H9 (cell line): ENCODE measurements at regions not wholly inside any gene's neighbourhood (a gene's known extent, or its start where the extent isn't known, plus 50 kb on each side); places are given as distances from the start of the nearest gene placed in this dataset.

ENCODE experiments used
- DNase-seq: peaks from one replicate; pipeline ENCODE4 v3.0.0-alpha.2; 2017
- H2AFZ ChIP-seq: one replicate; pipeline ENCODE4 v1.6.1; 2013; ENCODE audit warnings: mild to moderate bottlenecking, low read length, control low read depth, moderate library complexity
- H2AK5ac ChIP-seq: 2 replicates; pipeline ENCODE4 v1.6.1; 2013; ENCODE audit warnings: low read length, control low read depth, mixed read lengths; ENCODE audit not compliant: insufficient read length
- H2BK120ac ChIP-seq: one replicate; pipeline ENCODE4 v1.6.1; 2013; ENCODE audit warnings: low read depth, mild to moderate bottlenecking, low read length, control low read depth, inconsistent platforms; ENCODE audit not compliant: poor library complexity, severe bottlenecking
- H2BK12ac ChIP-seq: 2 replicates; pipeline ENCODE4 v1.6.1; 2013; ENCODE audit warnings: low read length, control low read depth, mixed read lengths, low read depth; ENCODE audit not compliant: insufficient read length
- H2BK15ac ChIP-seq: 2 replicates; pipeline ENCODE4 v1.6.1; 2013; ENCODE audit warnings: low read depth, low read length, control low read depth
- H2BK20ac ChIP-seq: one replicate; pipeline ENCODE4 v1.6.1; 2013; ENCODE audit warnings: low read depth, mild to moderate bottlenecking, low read length, control low read depth, inconsistent platforms; ENCODE audit not compliant: poor library complexity, severe bottlenecking
- H2BK5ac ChIP-seq: 2 replicates; pipeline ENCODE4 v1.6.1; 2013; ENCODE audit warnings: low read length, control low read depth, mixed read lengths; ENCODE audit not compliant: insufficient read length
- H3K14ac ChIP-seq: 2 replicates; pipeline ENCODE4 v1.6.1; 2013; ENCODE audit warnings: low read length, control low read depth; ENCODE audit not compliant: insufficient read depth
- H3K18ac ChIP-seq: 2 replicates; pipeline ENCODE4 v1.6.1; 2013; ENCODE audit warnings: low read depth, mild to moderate bottlenecking, mixed read lengths, low read length, control low read depth; ENCODE audit not compliant: insufficient read length
- H3K23ac ChIP-seq: 2 replicates; pipeline ENCODE4 v1.6.1; 2013; ENCODE audit warnings: low read length, control low read depth, mixed read lengths, low read depth; ENCODE audit not compliant: insufficient read length
- H3K23me2 ChIP-seq: 2 replicates; pipeline ENCODE4 v1.6.1; 2013; ENCODE audit warnings: low read depth, mild to moderate bottlenecking, mixed read lengths, low read length, control low read depth; ENCODE audit not compliant: insufficient read length, poor library complexity, severe bottlenecking
- H3K27ac ChIP-seq: 2 replicates; pipeline ENCODE4 v1.5.1; 2013; ENCODE audit warnings: low read length, control low read depth, mixed read lengths, low read depth; ENCODE audit not compliant: insufficient read length
- H3K27me3 ChIP-seq: 2 replicates; pipeline ENCODE4 v1.6.1; 2013; ENCODE audit warnings: low read length, control low read depth, inconsistent platforms; ENCODE audit not compliant: insufficient read depth
- H3K4ac ChIP-seq: 2 replicates; pipeline ENCODE4 v1.6.1; 2013; ENCODE audit warnings: low read depth, mild to moderate bottlenecking, control low read depth, inconsistent platforms, low read length, moderate library complexity
- H3K4me1 ChIP-seq: 2 replicates; pipeline ENCODE4 v1.6.1; 2013; ENCODE audit warnings: low read length, control low read depth, inconsistent platforms; ENCODE audit not compliant: insufficient read depth
- H3K4me2 ChIP-seq: 2 replicates; pipeline ENCODE4 v1.6.1; 2013; ENCODE audit warnings: low read length, control low read depth, mixed read lengths; ENCODE audit not compliant: insufficient read length, insufficient read depth
- H3K56ac ChIP-seq: 2 replicates; pipeline ENCODE4 v1.6.1; 2013; ENCODE audit warnings: low read depth, mild to moderate bottlenecking, mixed read lengths, low read length, control low read depth; ENCODE audit not compliant: insufficient read length
- H3K79me1 ChIP-seq: 2 replicates; pipeline ENCODE4 v1.6.1; 2013; ENCODE audit warnings: low read depth, mild to moderate bottlenecking, moderate library complexity, low read length, control low read depth, inconsistent platforms; ENCODE audit not compliant: insufficient read depth, poor library complexity, severe bottlenecking
- H3K79me2 ChIP-seq: 2 replicates; pipeline ENCODE4 v1.6.1; 2013; ENCODE audit warnings: low read length, control low read depth, inconsistent platforms; ENCODE audit not compliant: insufficient read depth
- H3K9ac ChIP-seq: 2 replicates; pipeline ENCODE4 v1.6.1; 2013; ENCODE audit warnings: low read length, control low read depth, mixed read lengths; ENCODE audit not compliant: insufficient read length; ENCODE audit errors: extremely low read depth
- H3K9me3 ChIP-seq: one replicate; pipeline ENCODE4 v1.6.1; 2013; ENCODE audit warnings: low read depth, low read length, inconsistent platforms; ENCODE audit not compliant: control insufficient read depth
- H3T11ph ChIP-seq: one replicate; pipeline ENCODE4 v1.6.1; 2013; ENCODE audit warnings: mild to moderate bottlenecking, low read length, control low read depth, inconsistent platforms
- H4K20me1 ChIP-seq: one replicate; pipeline ENCODE4 v1.6.1; 2013; ENCODE audit not compliant: control insufficient read depth, insufficient read length, insufficient read depth
- H4K5ac ChIP-seq: 2 replicates; pipeline ENCODE4 v1.6.1; 2013; ENCODE audit warnings: low read depth, mild to moderate bottlenecking, mixed read lengths, low read length, control low read depth; ENCODE audit not compliant: insufficient read length
- H4K8ac ChIP-seq: replicated peaks from 2 replicates; pipeline ENCODE4 v1.6.1; 2013; ENCODE audit warnings: low read length, control low read depth, mixed read lengths, low read depth; ENCODE audit not compliant: insufficient read length
- H4K91ac ChIP-seq: 2 replicates; pipeline ENCODE4 v1.6.1; 2013; ENCODE audit warnings: low read depth, mild to moderate bottlenecking, moderate library complexity, mixed read lengths, low read length, control low read depth; ENCODE audit not compliant: insufficient read length
- H3K27ac Mint-ChIP-seq, 3 experiments: 2 replicates in 2 of 3; 3 replicates in 1 of 3; pipeline ENCODE4 v1.8.0; 2020 to 2021; ENCODE audit warnings: mixed read lengths in 3 of 3, mild to moderate bottlenecking in 1 of 3, moderate library complexity in 1 of 3
- H3K27me3 Mint-ChIP-seq: 2 replicates; pipeline ENCODE4 v1.8.0; 2021; ENCODE audit warnings: low read depth, mild to moderate bottlenecking, moderate library complexity, mixed read lengths
- H3K36me3 Mint-ChIP-seq, 3 experiments: 2 replicates in 2 of 3; 3 replicates in 1 of 3; pipeline ENCODE4 v1.8.0; 2020 to 2021; ENCODE audit warnings: low read depth in 3 of 3, mixed read lengths in 3 of 3; ENCODE audit not compliant: insufficient read depth in 1 of 3
- H3K4me1 Mint-ChIP-seq, 2 experiments: 2 replicates each; pipeline ENCODE4 v1.8.0; 2020; ENCODE audit warnings: mixed read lengths in 2 of 2
- H3K4me3 Mint-ChIP-seq, 2 experiments: 2 replicates in 1 of 2; 3 replicates in 1 of 2; pipeline ENCODE4 v1.8.0; 2020 to 2021; ENCODE audit warnings: mild to moderate bottlenecking in 2 of 2, mixed read lengths in 2 of 2, moderate library complexity in 1 of 2
- H3K9me3 Mint-ChIP-seq, 2 experiments: 2 replicates in 1 of 2; 3 replicates in 1 of 2; pipeline ENCODE4 v1.8.0; 2020; ENCODE audit warnings: mild to moderate bottlenecking in 2 of 2, mixed read lengths in 2 of 2, moderate library complexity in 1 of 2
- TF ChIP-seq, protein P1 (sequence below): fragments of 200-600 bp; sonication (generic); conservative IDR thresholded peaks from 3 replicates; pipeline ENCODE4 v1.8.0; 2021; ENCODE audit warnings: antibody characterized with exemption, mild to moderate bottlenecking

DNA sequence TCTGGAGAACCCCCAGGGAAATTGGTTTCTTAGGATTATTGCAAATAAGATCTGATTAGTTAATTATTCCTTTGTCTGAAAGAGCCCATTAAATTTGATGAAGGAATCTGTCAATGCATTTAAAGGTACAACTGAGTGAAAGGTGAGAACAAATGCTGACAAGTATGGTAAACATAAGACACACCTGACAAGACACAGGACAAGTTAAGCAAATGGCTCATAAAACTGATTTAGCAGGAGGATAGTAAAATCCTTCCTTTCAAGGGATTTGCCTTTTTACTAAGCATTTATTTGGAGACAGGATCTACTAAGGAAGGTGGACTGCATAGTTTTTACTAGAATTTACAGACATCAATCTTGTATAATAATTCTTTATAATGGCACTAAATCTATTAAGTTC is 553.9 kb downstream of the SPRY1 start:
- H4K5ac ChIP-seq: no peak overlapping the region
- no peaks in the 10 kb centered on the region for H3K23me2 ChIP-seq
- no peak overlapping the region for H3K14ac ChIP-seq
- no peak overlapping the region for H4K91ac ChIP-seq
- no peak overlapping the region for H2AFZ ChIP-seq
- DNase-seq: no peak
- no peak overlapping the region for H3K4ac ChIP-seq
- H3K36me3 Mint-ChIP-seq: peaks cover 14 to 21% (median 15%) of the 10 kb centered on the region in 3 experiments
- no peaks in the 10 kb centered on the region for H3K79me1 ChIP-seq
- no peak overlapping the region for H3K27ac Mint-ChIP-seq
- H3K9me3 ChIP-seq: no peaks in the 10 kb centered on the region
- no peak overlapping the region for H2BK12ac ChIP-seq
- H2AK5ac ChIP-seq: no peak overlapping the region
- no peak overlapping the region for H3K56ac ChIP-seq
- H4K8ac ChIP-seq: no peak overlapping the region
- peaks cover 4 to 9% of the 10 kb centered on the region in 2 experiments; a peak in 3 of 5 replicates for H3K9me3 Mint-ChIP-seq
- no peak overlapping the region for H3T11ph ChIP-seq
- no peaks in the 10 kb centered on the region; the same call in 1 of the 2 replicates for H3K4me1 ChIP-seq
- H3K27ac ChIP-seq: no peak overlapping the region
- no peaks in the 10 kb centered on the region for H3K27me3 Mint-ChIP-seq
- H2BK15ac ChIP-seq: no peak overlapping the region
- no peak overlapping the region for H3K9ac ChIP-seq
- no peaks in the 10 kb centered on the region for H4K20me1 ChIP-seq
- H3K4me3 Mint-ChIP-seq: no peak overlapping the region
- no peaks in the 10 kb centered on the region for H3K27me3 ChIP-seq
- H2BK5ac ChIP-seq: no peak overlapping the region
- no peak overlapping the region for H3K18ac ChIP-seq
- TF ChIP-seq, protein P1, sequence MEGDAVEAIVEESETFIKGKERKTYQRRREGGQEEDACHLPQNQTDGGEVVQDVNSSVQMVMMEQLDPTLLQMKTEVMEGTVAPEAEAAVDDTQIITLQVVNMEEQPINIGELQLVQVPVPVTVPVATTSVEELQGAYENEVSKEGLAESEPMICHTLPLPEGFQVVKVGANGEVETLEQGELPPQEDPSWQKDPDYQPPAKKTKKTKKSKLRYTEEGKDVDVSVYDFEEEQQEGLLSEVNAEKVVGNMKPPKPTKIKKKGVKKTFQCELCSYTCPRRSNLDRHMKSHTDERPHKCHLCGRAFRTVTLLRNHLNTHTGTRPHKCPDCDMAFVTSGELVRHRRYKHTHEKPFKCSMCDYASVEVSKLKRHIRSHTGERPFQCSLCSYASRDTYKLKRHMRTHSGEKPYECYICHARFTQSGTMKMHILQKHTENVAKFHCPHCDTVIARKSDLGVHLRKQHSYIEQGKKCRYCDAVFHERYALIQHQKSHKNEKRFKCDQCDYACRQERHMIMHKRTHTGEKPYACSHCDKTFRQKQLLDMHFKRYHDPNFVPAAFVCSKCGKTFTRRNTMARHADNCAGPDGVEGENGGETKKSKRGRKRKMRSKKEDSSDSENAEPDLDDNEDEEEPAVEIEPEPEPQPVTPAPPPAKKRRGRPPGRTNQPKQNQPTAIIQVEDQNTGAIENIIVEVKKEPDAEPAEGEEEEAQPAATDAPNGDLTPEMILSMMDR: no peak
- H3K4me2 ChIP-seq: no peak overlapping the region
- H2BK20ac ChIP-seq: no peak overlapping the region
- peaks cover 11 to 20% of the 10 kb centered on the region in 2 experiments for H3K4me1 Mint-ChIP-seq
- H3K23ac ChIP-seq: no peak overlapping the region
- no peak overlapping the region for H2BK120ac ChIP-seq
- H3K79me2 ChIP-seq: no peaks in the 10 kb centered on the region
